Natural killer cell (primary cell): ENCODE measurements at regions not wholly inside any gene's neighbourhood (a gene's known extent, or its start where the extent isn't known, plus 50 kb on each side); places are given as distances from the start of the nearest gene placed in this dataset.

ENCODE experiments used
- ATAC-seq, 3 donors: fragments of 150-1000 bp in 2 of 3; fragments of 200-7000 bp in 1 of 3; cut with Tn5 transposase; 1 replicate in 1 of 3; 2 replicates in 2 of 3; pipeline ENCODE4 v1.10.0; 2021; ENCODE audit warnings: mild to moderate bottlenecking in 2 of 3, moderate library complexity in 2 of 3
- DNase-seq, 2 donors: peaks; one replicate each; pipeline versions ENCODE4 v3.0.0 to v3.0.0-alpha.2; 2013 to 2021; ENCODE audit warnings: mixed read lengths in 1 of 2
- H3K27ac ChIP-seq: one replicate; pipeline ENCODE4 v1.5.1; 2013; ENCODE audit warnings: mild to moderate bottlenecking, low read length
- H3K27me3 ChIP-seq: one replicate; pipeline ENCODE4 v1.6.1; 2013; ENCODE audit warnings: low read length; ENCODE audit not compliant: control insufficient read depth, insufficient read depth
- H3K36me3 ChIP-seq: one replicate; pipeline ENCODE4 v1.6.1; 2013; ENCODE audit warnings: low read length; ENCODE audit not compliant: control insufficient read depth, insufficient read depth
- H3K4me1 ChIP-seq: one replicate; pipeline ENCODE4 v1.6.1; 2013; ENCODE audit warnings: low read length; ENCODE audit not compliant: control insufficient read depth, insufficient read depth
- H3K4me3 ChIP-seq: one replicate; pipeline ENCODE4 v1.5.1; 2013; ENCODE audit warnings: low read length
- H3K9me3 ChIP-seq: one replicate; pipeline ENCODE4 v1.6.1; 2013; ENCODE audit warnings: low read length; ENCODE audit not compliant: control insufficient read depth, insufficient read depth
- H3K27ac Mint-ChIP-seq, 2 donors: one replicate each; pipeline ENCODE4 v1.8.0; 2022; ENCODE audit warnings: mild to moderate bottlenecking in 2 of 2, mixed read lengths in 2 of 2, moderate library complexity in 1 of 2
- H3K27me3 Mint-ChIP-seq, 2 donors: one replicate each; pipeline ENCODE4 v1.8.0; 2022; ENCODE audit warnings: low read depth in 2 of 2, mixed read lengths in 2 of 2
- H3K36me3 Mint-ChIP-seq: one replicate; pipeline ENCODE4 v1.8.0; 2022; ENCODE audit warnings: mixed read lengths
- H3K4me1 Mint-ChIP-seq, 2 donors: one replicate each; pipeline ENCODE4 v1.8.0; 2022; ENCODE audit warnings: mixed read lengths in 2 of 2
- H3K4me3 Mint-ChIP-seq: one replicate; pipeline ENCODE4 v1.8.0; 2022; ENCODE audit warnings: mild to moderate bottlenecking, moderate library complexity, mixed read lengths
- H3K9me3 Mint-ChIP-seq, 2 donors: one replicate each; pipeline ENCODE4 v1.8.0; 2022; ENCODE audit warnings: mixed read lengths in 2 of 2
- WGBS: methylation state at CpG from one replicate; pipeline ENCODE4 v1.1.7; 2013; ENCODE audit warnings: missing lambda C conversion rate; ENCODE audit not compliant: insufficient coverage; 5-methylcytosine and 5-hydroxymethylcytosine counted together
- intact Hi-C: fragments of 100-400 bp; cut with micrococcal nuclease; formaldehyde crosslinking; loops from one replicate; pipeline ENCODE4 v1.14.2; 2022
- TF ChIP-seq, protein P1 (sequence below): fragments of 200-600 bp; IDR thresholded peaks from one replicate; pipeline ENCODE4 v1.8.0; 2022; ENCODE audit warnings: antibody characterized with exemption

DNA sequence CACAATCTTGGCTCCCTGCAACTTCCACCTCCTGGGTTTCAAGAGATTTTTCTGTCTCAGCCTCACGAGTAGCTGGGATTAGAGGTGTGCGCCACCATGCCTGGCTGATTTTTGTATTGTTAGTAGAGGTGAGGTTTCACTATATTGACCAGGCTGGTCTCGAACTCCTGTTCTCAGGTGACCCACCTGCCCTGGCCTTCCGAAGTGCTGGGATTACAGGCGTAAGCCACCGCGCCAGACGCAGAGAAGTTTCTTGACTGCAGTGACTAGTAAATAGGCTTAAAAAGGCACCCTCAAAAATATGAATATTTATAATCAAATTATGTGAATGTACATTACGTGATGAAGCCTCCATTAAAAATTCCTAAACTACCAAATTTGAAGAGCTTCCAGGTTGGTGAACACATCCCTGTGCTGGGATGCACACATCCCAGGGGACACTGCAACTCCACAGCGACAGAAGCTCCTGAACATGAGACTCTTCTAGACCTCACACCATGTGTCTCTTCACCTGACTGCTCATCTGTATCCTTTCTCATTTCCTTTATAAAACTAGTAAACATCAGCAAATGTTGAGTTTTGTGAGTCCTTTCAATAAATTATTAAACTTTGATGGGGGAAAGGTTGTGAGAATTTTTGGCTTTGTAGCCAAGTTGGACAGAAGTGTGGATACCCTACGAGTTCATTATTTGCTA, 203.3 kb upstream of the SPOPL start:
- H3K27ac Mint-ChIP-seq, result no peak overlapping the region
- H3K4me3 Mint-ChIP-seq, result no peak overlapping the region
- intact Hi-C loops, result no loop called here
- no peak for ATAC-seq
- no peaks in the 10 kb centered on the region for H3K4me1 Mint-ChIP-seq
- H3K9me3 Mint-ChIP-seq, result peaks cover 4 to 11% of the 10 kb centered on the region in 2 donors
- Histone ChIP-seq H3K9me3 (no peaks in the 10 kb centered on the region), H3K4me3 (no peak overlapping the region), H3K27me3 (no peaks in the 10 kb centered on the region), H3K4me1 (no peaks in the 10 kb centered on the region), H3K36me3 (no peaks in the 10 kb centered on the region), H3K27ac (no peak overlapping the region)
- DNase-seq, result no peak
- H3K27me3 Mint-ChIP-seq, result no peaks in the 10 kb centered on the region
- H3K36me3 Mint-ChIP-seq, result no peaks in the 10 kb centered on the region
- WGBS, result 93% methylated on average over 11 of the region's 11 CpGs
- TF ChIP-seq, protein P1, sequence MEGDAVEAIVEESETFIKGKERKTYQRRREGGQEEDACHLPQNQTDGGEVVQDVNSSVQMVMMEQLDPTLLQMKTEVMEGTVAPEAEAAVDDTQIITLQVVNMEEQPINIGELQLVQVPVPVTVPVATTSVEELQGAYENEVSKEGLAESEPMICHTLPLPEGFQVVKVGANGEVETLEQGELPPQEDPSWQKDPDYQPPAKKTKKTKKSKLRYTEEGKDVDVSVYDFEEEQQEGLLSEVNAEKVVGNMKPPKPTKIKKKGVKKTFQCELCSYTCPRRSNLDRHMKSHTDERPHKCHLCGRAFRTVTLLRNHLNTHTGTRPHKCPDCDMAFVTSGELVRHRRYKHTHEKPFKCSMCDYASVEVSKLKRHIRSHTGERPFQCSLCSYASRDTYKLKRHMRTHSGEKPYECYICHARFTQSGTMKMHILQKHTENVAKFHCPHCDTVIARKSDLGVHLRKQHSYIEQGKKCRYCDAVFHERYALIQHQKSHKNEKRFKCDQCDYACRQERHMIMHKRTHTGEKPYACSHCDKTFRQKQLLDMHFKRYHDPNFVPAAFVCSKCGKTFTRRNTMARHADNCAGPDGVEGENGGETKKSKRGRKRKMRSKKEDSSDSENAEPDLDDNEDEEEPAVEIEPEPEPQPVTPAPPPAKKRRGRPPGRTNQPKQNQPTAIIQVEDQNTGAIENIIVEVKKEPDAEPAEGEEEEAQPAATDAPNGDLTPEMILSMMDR, result no peak

DNA sequence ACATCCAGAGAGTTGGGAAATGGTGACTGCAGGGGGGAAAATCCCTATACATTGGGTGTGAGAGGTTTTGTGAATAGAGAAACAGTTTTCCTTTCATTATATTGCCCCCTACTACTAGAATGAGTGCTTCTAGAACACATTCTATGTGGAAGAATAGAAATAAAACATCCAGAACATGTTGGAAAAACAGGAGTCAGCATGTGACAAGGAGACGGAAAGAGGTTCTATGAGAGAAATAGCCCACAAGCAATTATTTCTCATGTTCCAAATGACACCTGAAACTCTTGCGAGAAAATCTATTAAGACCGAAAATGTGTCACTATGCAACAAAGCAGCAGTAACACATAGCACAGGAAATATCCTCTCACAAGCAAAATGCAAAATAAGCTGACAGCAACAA, 202.7 kb upstream of the SPOPL start:
- H3K36me3 Mint-ChIP-seq, result no peaks in the 10 kb centered on the region

DNA sequence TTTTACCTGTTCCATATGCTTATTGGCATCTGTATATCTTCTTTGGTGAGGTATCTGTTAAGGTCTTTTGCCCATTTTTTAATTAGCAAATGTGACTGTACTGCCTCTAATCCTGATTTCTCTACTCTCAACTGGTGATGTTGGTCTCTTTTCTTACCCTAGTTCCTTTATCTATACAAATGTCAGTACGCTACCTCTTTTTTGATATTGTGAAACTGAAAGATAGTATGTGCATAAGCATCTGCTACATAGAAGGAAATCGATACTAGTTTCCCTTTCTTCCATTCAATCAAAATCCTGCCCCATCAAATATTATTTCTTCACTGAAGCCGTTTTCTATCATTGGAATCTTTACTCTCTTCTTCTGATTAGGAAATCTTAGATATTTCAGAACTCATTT, 194.9 kb upstream of the SPOPL start:
- 83% methylated on average over 1 of the region's 3 CpGs for WGBS
- intact Hi-C loops, result no loop called here

More for the DNA sequence above, 202.7 kb upstream of the SPOPL start:
- H3K36me3 ChIP-seq, result no peaks in the 10 kb centered on the region
- no peaks in the 10 kb centered on the region for H3K27me3 Mint-ChIP-seq
- intact Hi-C loops, result no loop called here
- no peaks in the 10 kb centered on the region for H3K4me1 ChIP-seq
- no peak overlapping the region for H3K4me3 Mint-ChIP-seq
- H3K9me3 ChIP-seq, result no peaks in the 10 kb centered on the region
- H3K27ac ChIP-seq, result no peak overlapping the region
- no peaks in the 10 kb centered on the region for H3K4me1 Mint-ChIP-seq
- TF ChIP-seq, protein P1, result no peak
- 93% methylated on average over 3 of the region's 3 CpGs for WGBS
- DNase-seq (no peak), ATAC-seq (no peak)
- H3K27ac Mint-ChIP-seq, result no peak overlapping the region
- H3K9me3 Mint-ChIP-seq, result peaks cover 4 to 11% of the 10 kb centered on the region in 2 donors
- H3K4me3 ChIP-seq, result no peak overlapping the region
- H3K27me3 ChIP-seq, result no peaks in the 10 kb centered on the region

More for the DNA sequence above, 194.9 kb upstream of the SPOPL start:
- peaks cover 2% of the 10 kb centered on the region for H3K9me3 ChIP-seq
- H3K27me3 Mint-ChIP-seq, result no peaks in the 10 kb centered on the region
- peaks cover 7 to 10% of the 10 kb centered on the region in 2 donors for H3K9me3 Mint-ChIP-seq
- ATAC-seq (no peak), DNase-seq (no peak)
- no peak overlapping the region for H3K27ac ChIP-seq
- H3K4me1 ChIP-seq, result no peaks in the 10 kb centered on the region
- TF ChIP-seq, protein P1, result no peak
- H3K4me3 ChIP-seq, result no peak overlapping the region
- no peaks in the 10 kb centered on the region for H3K4me1 Mint-ChIP-seq
- H3K4me3 Mint-ChIP-seq, result no peak overlapping the region
- H3K27ac Mint-ChIP-seq, result no peak overlapping the region
- no peaks in the 10 kb centered on the region for H3K36me3 Mint-ChIP-seq
- H3K27me3 ChIP-seq, result no peaks in the 10 kb centered on the region
- H3K36me3 ChIP-seq, result no peaks in the 10 kb centered on the region
